ENCODE measurements at regions not wholly inside any gene's neighbourhood (a gene's known extent, or its start where the extent isn't known, plus 50 kb on each side); places are given as distances from the start of the nearest gene placed in this dataset.

- TF ChIP-seq CTCF (IDR thresholded peaks at IDR 0.05; ENCODE audit: low read depth, low read length) (no peak), POLR2A (IDR thresholded peaks at IDR 0.05; ENCODE audit: extremely low read depth, insufficient read length) (no peak), MAX (IDR thresholded peaks at IDR 0.05; ENCODE audit: low read depth, low read length) (no peak), MYC (IDR thresholded peaks at IDR 0.05; ENCODE audit: low read depth, low read length) (no peak)
These were observed 473.6 kb upstream of the SLC10A2 start for GRCh38 chr13:103539721-103540381.

Measured in NB4 (cell line).